Endothelial cell of umbilical vein (primary cell): ENCODE measurements at regions not wholly inside any gene's neighbourhood (a gene's known extent, or its start where the extent isn't known, plus 50 kb on each side); places are given as distances from the start of the nearest gene placed in this dataset.

Source experiments
- BruUV-seq: library from RNA; stranded (reverse); fragments of 400-500 nt; replicated peaks from 2 replicates; lab custom pipeline; 2021; lab: Mats Ljungman, UMichigan
- CTCF ChIA-PET: fragments of 300-600, 350-600 bp; sonication (Branson Sonifier 250); formaldehyde crosslinking; loops from one replicate; lab custom pipeline; 2021; ENCODE audit warnings: antibody characterized with exemption, inconsistent platforms; lab: Charles Lee
- POLR2A ChIA-PET: fragments of 300-600, 350-600 bp; sonication (Branson Sonifier 250); formaldehyde crosslinking; loops from one replicate; lab custom pipeline; 2021; ENCODE audit warnings: antibody characterized with exemption, inconsistent platforms; lab: Charles Lee
- DNase-seq: peaks from one replicate; pipeline ENCODE4 v3.0.0-alpha.2; 2011; ENCODE audit warnings: low read depth, low spot score
- FAIRE-seq: peaks from 2 replicates; lab custom pipeline; 2011; peaks lifted over from hg19 to GRCh38; lab: Jason Lieb, UNC
- H2AFZ ChIP-seq: 2 replicates; pipeline ENCODE4 v1.6.0; 2012; ENCODE audit warnings: low read depth, low read length, control low read depth, inconsistent platforms
- H3K27ac ChIP-seq: 2 replicates; pipeline ENCODE4 v1.5.1; 2011; ENCODE audit warnings: low read depth, mild to moderate bottlenecking, control low read depth, low read length, moderate library complexity; ENCODE audit not compliant: insufficient read depth
- H3K27me3 ChIP-seq, 2 experiments: 2 replicates each; pipeline versions ENCODE4 v1.6.0 to v1.6.1; 2011; ENCODE audit warnings: low read length in 2 of 2, mixed read lengths in 1 of 2; ENCODE audit not compliant: control insufficient read depth in 2 of 2, insufficient read depth in 2 of 2
- H3K36me3 ChIP-seq, 2 experiments: 2 replicates in 1 of 2; 3 replicates in 1 of 2; pipeline ENCODE4 v1.5.1; 2011; ENCODE audit warnings: low read length in 2 of 2, mild to moderate bottlenecking in 1 of 2, moderate library complexity in 1 of 2; ENCODE audit not compliant: control insufficient read depth in 2 of 2, insufficient read depth in 2 of 2; ENCODE audit errors: extremely low read depth in 1 of 2
- H3K4me1 ChIP-seq: 3 replicates; pipeline ENCODE4 v1.5.1; 2011; ENCODE audit warnings: mild to moderate bottlenecking, low read length; ENCODE audit not compliant: control insufficient read depth, insufficient read depth; ENCODE audit errors: extremely low read depth
- H3K4me2 ChIP-seq: 2 replicates; pipeline ENCODE4 v1.6.1; 2011; ENCODE audit warnings: low read length, control low read depth, mixed read lengths; ENCODE audit not compliant: insufficient read depth
- H3K4me3 ChIP-seq, 3 experiments: fragments of 200-600 bp in 1 of 3; sonication (generic), shearing (Covaris generic) in 1 of 3; replicated peaks in 1 of 3; 2 replicates each; pipeline ENCODE4 v1.5.1; 2011 to 2016; ENCODE audit warnings: control low read depth in 3 of 3, low read length in 3 of 3, mild to moderate bottlenecking in 2 of 3, inconsistent platforms in 1 of 3, low read depth in 1 of 3, moderate library complexity in 1 of 3; ENCODE audit not compliant: insufficient read depth in 1 of 3
- H3K79me2 ChIP-seq: 2 replicates; pipeline ENCODE4 v1.6.0; 2012; ENCODE audit warnings: low read length, inconsistent platforms; ENCODE audit not compliant: control insufficient read depth, insufficient read depth
- H3K9ac ChIP-seq: replicated peaks from 2 replicates; pipeline ENCODE3; 2011; ENCODE audit warnings: low read length, control low read depth; ENCODE audit not compliant: insufficient read depth; ENCODE audit errors: extremely low read depth
- H3K9me1 ChIP-seq: replicated peaks from 3 replicates; pipeline ENCODE4 v1.6.0; 2011; ENCODE audit warnings: mild to moderate bottlenecking, low read length; ENCODE audit not compliant: control insufficient read depth, insufficient read depth; ENCODE audit errors: extremely low read depth
- H3K9me3 ChIP-seq: replicated peaks from 2 replicates; pipeline ENCODE4 v1.5.1; 2012; ENCODE audit warnings: low read length, inconsistent platforms; ENCODE audit not compliant: control insufficient read depth, insufficient read depth
- H4K20me1 ChIP-seq: replicated peaks from 2 replicates; pipeline ENCODE3; 2011; ENCODE audit warnings: mild to moderate bottlenecking, low read length; ENCODE audit not compliant: control insufficient read depth, insufficient read depth; ENCODE audit errors: extremely low read depth
- EZH2 ChIP-seq: IDR thresholded peaks from 2 replicates; pipeline ENCODE4 v1.6.1; 2012; ENCODE audit warnings: borderline replicate concordance, low read depth, mild to moderate bottlenecking, moderate library complexity, low read length, inconsistent platforms; ENCODE audit not compliant: severe bottlenecking
- FOS ChIP-seq: IDR thresholded peaks from 2 replicates; pipeline ENCODE4 v1.6.1; 2011; ENCODE audit warnings: mild to moderate bottlenecking, low read length, moderate library complexity, borderline replicate concordance; ENCODE audit not compliant: insufficient read depth
- JUN ChIP-seq: IDR thresholded peaks from 2 replicates; pipeline ENCODE4 v1.6.1; 2011; ENCODE audit warnings: borderline replicate concordance, low read depth; ENCODE audit not compliant: insufficient read length, insufficient read depth
- MAX ChIP-seq: IDR thresholded peaks from 2 replicates; pipeline ENCODE4 v1.6.1; 2011; ENCODE audit not compliant: insufficient read depth, insufficient read length
- MYC ChIP-seq: IDR thresholded peaks from one replicate; pipeline ENCODE4 v1.6.1; 2011; ENCODE audit warnings: mild to moderate bottlenecking, low read depth, low read length
- POLR2AphosphoS5 ChIP-seq: IDR thresholded peaks from 2 replicates; pipeline ENCODE4 v1.6.1; 2012; ENCODE audit warnings: low read depth, mild to moderate bottlenecking, control low read depth, low read length, moderate library complexity; ENCODE audit not compliant: insufficient read depth
- dilution Hi-C: fragments of 300-500 bp; cut with MboI; formaldehyde crosslinking; loops from one replicate; pipeline ENCODE4 v1.15.0; 2019; ENCODE audit warnings: low sequenced_read_pairs; ENCODE audit not compliant: extremely low pct_ligation_motif_present
- intact Hi-C: fragments of 100-400 bp; cut with micrococcal nuclease; formaldehyde crosslinking; loops from one replicate; pipeline ENCODE4 v1.10.0; 2022
- TF ChIP-seq, protein P1 (sequence below), 2 donors: IDR thresholded peaks; 1 replicate in 1 of 2; 2 replicates in 1 of 2; pipeline ENCODE4 v1.5.1; 2011; ENCODE audit warnings: low read length in 2 of 2, mild to moderate bottlenecking in 2 of 2, moderate library complexity in 2 of 2, control low read depth in 1 of 2, inconsistent platforms in 1 of 2, low read depth in 1 of 2; ENCODE audit not compliant: insufficient read depth in 1 of 2; ENCODE audit errors: extremely low read depth in 1 of 2

DNA sequence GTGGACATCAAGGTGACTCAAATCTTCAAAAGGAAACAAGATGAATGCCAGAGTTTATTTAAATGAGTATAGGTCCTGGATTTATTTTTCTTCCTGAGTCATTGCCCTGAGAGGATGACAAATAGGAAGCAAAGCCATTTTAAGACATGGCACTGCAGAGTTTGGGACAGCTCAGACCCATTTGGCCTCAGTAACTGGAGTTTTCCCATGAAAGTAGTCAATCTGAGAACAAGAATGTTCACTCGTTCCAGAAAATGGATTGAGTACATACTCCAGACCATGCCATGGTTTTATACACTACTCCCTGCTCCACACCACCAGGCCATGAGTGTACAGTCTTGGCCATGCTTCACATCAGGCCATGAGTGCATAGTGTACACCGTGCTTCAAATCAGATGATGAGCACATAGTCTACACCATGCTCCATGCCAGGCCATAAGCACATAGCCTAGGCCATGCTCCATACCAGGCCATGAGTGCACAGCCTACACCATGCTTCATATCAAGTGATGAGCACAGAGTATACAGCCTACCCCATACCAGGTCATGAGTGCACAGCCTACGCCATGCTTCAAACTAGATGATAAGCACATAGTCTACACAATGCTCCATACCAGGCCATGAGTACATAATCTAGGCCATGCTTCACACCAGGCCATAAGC, 202.4 kb downstream of the FBXO15 start:
- POLR2A ChIA-PET = no interaction called here
- Histone ChIP-seq H3K27ac (no peak overlapping the region), H2AFZ (no peak overlapping the region), H3K27me3 (no peaks in the 10 kb centered on the region), H3K4me3 (no peak overlapping the region), H3K79me2 (no peaks in the 10 kb centered on the region), H3K9me3 (peaks cover 3% of the 10 kb centered on the region), H3K4me1 (no peaks in the 10 kb centered on the region), H3K4me2 (no peak overlapping the region), H3K9me1 (no peaks in the 10 kb centered on the region), H4K20me1 (no peaks in the 10 kb centered on the region), H3K36me3 (no peaks in the 10 kb centered on the region), H3K9ac (no peak overlapping the region)
- BruUV-seq = no TSS peak
- dilution Hi-C loops = no loop called here
- CTCF ChIA-PET = no interaction called here
- TF ChIP-seq JUN = no peak
- TF ChIP-seq, protein P1, sequence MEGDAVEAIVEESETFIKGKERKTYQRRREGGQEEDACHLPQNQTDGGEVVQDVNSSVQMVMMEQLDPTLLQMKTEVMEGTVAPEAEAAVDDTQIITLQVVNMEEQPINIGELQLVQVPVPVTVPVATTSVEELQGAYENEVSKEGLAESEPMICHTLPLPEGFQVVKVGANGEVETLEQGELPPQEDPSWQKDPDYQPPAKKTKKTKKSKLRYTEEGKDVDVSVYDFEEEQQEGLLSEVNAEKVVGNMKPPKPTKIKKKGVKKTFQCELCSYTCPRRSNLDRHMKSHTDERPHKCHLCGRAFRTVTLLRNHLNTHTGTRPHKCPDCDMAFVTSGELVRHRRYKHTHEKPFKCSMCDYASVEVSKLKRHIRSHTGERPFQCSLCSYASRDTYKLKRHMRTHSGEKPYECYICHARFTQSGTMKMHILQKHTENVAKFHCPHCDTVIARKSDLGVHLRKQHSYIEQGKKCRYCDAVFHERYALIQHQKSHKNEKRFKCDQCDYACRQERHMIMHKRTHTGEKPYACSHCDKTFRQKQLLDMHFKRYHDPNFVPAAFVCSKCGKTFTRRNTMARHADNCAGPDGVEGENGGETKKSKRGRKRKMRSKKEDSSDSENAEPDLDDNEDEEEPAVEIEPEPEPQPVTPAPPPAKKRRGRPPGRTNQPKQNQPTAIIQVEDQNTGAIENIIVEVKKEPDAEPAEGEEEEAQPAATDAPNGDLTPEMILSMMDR (IDR thresholded peaks at IDR 0.05; ENCODE audit: extremely low read depth in 1 of 2, insufficient read depth in 1 of 2, low read depth in 1 of 2, low read length in 2 of 2) = no peak
- no peak for TF ChIP-seq MYC
- no peak for TF ChIP-seq MAX
- TF ChIP-seq FOS = no peak
- no peak for TF ChIP-seq EZH2
- no peak for TF ChIP-seq POLR2AphosphoS5
- intact Hi-C loops = no loop called here
- FAIRE-seq (no peak), DNase-seq (no peak)
